Smooth muscle cell (in vitro differentiated cells): ENCODE measurements at regions not wholly inside any gene's neighbourhood (a gene's known extent, or its start where the extent isn't known, plus 50 kb on each side); places are given as distances from the start of the nearest gene placed in this dataset.
A peak's percentile ranks its signal among the peaks of the same experiment; 100 is the strongest.

ENCODE experiments used
- DNase-seq: peaks from one replicate; lab custom pipeline; 2025; ENCODE audit not compliant: unreplicated experiment; lab: John Stamatoyannopoulos, UW
- H2AFZ ChIP-seq: fragments of 200-600 bp; sonication (generic); 2 replicates; pipeline ENCODE4 v1.6.0; 2016; ENCODE audit warnings: antibody characterized with exemption, low read depth, mild to moderate bottlenecking
- H3F3A ChIP-seq: fragments of 200-600 bp; sonication (generic); 2 replicates; pipeline ENCODE4 v1.6.0; 2017; ENCODE audit warnings: antibody characterized with exemption, low read depth
- H3K27ac ChIP-seq: fragments of 200-600 bp; sonication (generic); 2 replicates; pipeline ENCODE4 v1.5.1; 2016; ENCODE audit warnings: low read depth, mild to moderate bottlenecking
- H3K27me3 ChIP-seq: fragments of 200-600 bp; sonication (generic); 2 replicates; pipeline ENCODE4 v1.6.1; 2016; ENCODE audit warnings: low read depth, mild to moderate bottlenecking
- H3K36me3 ChIP-seq: fragments of 200-600 bp; sonication (generic); 2 replicates; pipeline ENCODE4 v1.5.1; 2016; ENCODE audit warnings: low read depth
- H3K4me1 ChIP-seq: fragments of 200-600 bp; sonication (generic); 2 replicates; pipeline ENCODE4 v1.5.1; 2016; ENCODE audit warnings: low read depth
- H3K4me2 ChIP-seq: fragments of 200-600 bp; sonication (generic); 2 replicates; pipeline ENCODE4 v1.6.0; 2016; ENCODE audit warnings: mild to moderate bottlenecking
- H3K4me3 ChIP-seq: fragments of 200-600 bp; sonication (generic); 2 replicates; pipeline ENCODE4 v1.5.1; 2016; ENCODE audit warnings: mild to moderate bottlenecking
- H3K79me2 ChIP-seq: fragments of 200-600 bp; sonication (generic); 2 replicates; pipeline ENCODE4 v1.6.0; 2016; ENCODE audit warnings: low read depth, mild to moderate bottlenecking
- H3K9ac ChIP-seq: fragments of 200-600 bp; sonication (generic); 2 replicates; pipeline ENCODE4 v1.6.0; 2016; ENCODE audit warnings: low read depth
- H3K9me3 ChIP-seq: fragments of 200-600 bp; sonication (generic); replicated peaks from 2 replicates; pipeline ENCODE4 v1.5.1; 2016; ENCODE audit warnings: low read depth
- H4K20me1 ChIP-seq: fragments of 200-600 bp; sonication (generic); 2 replicates; pipeline ENCODE4 v1.6.0; 2016; ENCODE audit warnings: low read depth
- WGBS: methylation state at CpG from one replicate; pipeline ENCODE4 v1.1.7; 2016; ENCODE audit warnings: low lambda C conversion rate; 5-methylcytosine and 5-hydroxymethylcytosine counted together
- TF ChIP-seq, protein P1 (sequence below): fragments of 200-600 bp; sonication (generic); IDR thresholded peaks from 2 replicates; pipeline ENCODE4 v1.5.1; 2017; ENCODE audit warnings: borderline replicate concordance, mild to moderate bottlenecking, antibody characterized with exemption; ENCODE audit not compliant: insufficient read depth, poor library complexity, severe bottlenecking

DNA sequence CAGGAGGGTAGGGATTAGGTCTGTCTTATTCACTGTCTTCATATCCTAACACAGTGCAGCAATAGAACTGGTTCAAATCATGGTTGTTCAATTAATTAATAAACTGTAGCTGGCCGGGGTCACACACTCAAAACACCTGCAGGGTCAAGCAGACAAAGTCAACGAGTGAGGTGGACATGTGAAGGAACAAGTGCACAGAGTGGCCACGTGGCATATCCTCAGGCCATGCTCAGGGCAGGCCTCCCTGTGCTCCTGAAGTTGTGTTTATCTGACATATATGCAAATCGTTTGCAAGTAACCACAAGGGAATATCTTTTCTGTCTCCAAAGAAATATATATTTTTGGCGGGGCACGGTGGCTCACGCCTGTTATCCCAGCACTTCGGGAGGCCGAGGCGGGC, 98.5 kb upstream of the ZMIZ1 start:
- Histone ChIP-seq H3K27ac (no peak overlapping the region), H3K9ac (no peak overlapping the region), H3K9me3 (no peaks in the 10 kb centered on the region), H2AFZ (no peak overlapping the region), H4K20me1 (no peaks in the 10 kb centered on the region), H3K36me3 (no peaks in the 10 kb centered on the region), H3K27me3 (no peaks in the 10 kb centered on the region), H3K4me1 (peaks cover 20% of the 10 kb centered on the region), H3K4me3 (no peak overlapping the region), H3F3A (no peaks in the 10 kb centered on the region), H3K4me2 (no peak overlapping the region), H3K79me2 (no peaks in the 10 kb centered on the region)
- TF ChIP-seq, protein P1, sequence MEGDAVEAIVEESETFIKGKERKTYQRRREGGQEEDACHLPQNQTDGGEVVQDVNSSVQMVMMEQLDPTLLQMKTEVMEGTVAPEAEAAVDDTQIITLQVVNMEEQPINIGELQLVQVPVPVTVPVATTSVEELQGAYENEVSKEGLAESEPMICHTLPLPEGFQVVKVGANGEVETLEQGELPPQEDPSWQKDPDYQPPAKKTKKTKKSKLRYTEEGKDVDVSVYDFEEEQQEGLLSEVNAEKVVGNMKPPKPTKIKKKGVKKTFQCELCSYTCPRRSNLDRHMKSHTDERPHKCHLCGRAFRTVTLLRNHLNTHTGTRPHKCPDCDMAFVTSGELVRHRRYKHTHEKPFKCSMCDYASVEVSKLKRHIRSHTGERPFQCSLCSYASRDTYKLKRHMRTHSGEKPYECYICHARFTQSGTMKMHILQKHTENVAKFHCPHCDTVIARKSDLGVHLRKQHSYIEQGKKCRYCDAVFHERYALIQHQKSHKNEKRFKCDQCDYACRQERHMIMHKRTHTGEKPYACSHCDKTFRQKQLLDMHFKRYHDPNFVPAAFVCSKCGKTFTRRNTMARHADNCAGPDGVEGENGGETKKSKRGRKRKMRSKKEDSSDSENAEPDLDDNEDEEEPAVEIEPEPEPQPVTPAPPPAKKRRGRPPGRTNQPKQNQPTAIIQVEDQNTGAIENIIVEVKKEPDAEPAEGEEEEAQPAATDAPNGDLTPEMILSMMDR: no peak
- WGBS: 93% methylated on average over 10 of the region's 10 CpGs
- DNase-seq: no peak

DNA sequence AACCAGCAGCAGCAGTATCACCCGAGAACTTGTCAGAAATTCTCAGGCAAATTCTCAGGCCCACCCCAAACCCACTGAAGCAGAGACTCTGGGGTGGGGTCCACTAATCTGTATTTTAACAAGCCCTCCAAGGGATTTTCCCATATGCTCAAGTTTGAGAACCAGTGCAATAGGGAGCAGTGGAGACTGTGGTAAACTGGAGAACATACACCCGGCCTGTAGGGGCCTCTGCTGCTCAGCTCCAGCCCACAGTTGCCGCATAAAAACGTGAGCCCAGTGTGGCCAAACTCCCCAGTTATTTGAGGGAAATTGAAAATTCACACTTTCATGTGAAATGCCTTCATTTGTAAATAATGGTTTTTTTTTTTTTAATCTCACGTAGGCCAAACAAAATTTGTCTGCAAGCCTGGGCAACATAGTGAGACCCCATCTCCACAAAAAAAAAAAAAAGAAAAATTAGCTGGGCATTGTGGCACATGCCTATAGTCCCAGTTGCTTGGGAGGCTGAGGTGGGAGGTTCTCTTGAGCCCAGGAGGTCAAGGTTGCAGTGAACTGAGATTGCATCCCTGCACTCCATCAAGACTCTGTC, 97.6 kb upstream of the ZMIZ1 start:
- no peak overlapping the region for H3K27ac ChIP-seq
- no peak overlapping the region for H3K9ac ChIP-seq
- H3K4me2 ChIP-seq: no peak overlapping the region
- H3K27me3 ChIP-seq: no peaks in the 10 kb centered on the region
- TF ChIP-seq, protein P1: no peak
- H3K79me2 ChIP-seq: no peaks in the 10 kb centered on the region
- H3K4me1 ChIP-seq: peaks cover 16% of the 10 kb centered on the region
- 98% methylated on average over 5 of the region's 5 CpGs for WGBS
- H3K9me3 ChIP-seq: no peaks in the 10 kb centered on the region
- no peaks in the 10 kb centered on the region for H3K36me3 ChIP-seq
- no peak overlapping the region for H3K4me3 ChIP-seq
- no peaks in the 10 kb centered on the region for H3F3A ChIP-seq
- DNase-seq: no peak
- no peaks in the 10 kb centered on the region for H4K20me1 ChIP-seq
- H2AFZ ChIP-seq: no peak overlapping the region

DNA sequence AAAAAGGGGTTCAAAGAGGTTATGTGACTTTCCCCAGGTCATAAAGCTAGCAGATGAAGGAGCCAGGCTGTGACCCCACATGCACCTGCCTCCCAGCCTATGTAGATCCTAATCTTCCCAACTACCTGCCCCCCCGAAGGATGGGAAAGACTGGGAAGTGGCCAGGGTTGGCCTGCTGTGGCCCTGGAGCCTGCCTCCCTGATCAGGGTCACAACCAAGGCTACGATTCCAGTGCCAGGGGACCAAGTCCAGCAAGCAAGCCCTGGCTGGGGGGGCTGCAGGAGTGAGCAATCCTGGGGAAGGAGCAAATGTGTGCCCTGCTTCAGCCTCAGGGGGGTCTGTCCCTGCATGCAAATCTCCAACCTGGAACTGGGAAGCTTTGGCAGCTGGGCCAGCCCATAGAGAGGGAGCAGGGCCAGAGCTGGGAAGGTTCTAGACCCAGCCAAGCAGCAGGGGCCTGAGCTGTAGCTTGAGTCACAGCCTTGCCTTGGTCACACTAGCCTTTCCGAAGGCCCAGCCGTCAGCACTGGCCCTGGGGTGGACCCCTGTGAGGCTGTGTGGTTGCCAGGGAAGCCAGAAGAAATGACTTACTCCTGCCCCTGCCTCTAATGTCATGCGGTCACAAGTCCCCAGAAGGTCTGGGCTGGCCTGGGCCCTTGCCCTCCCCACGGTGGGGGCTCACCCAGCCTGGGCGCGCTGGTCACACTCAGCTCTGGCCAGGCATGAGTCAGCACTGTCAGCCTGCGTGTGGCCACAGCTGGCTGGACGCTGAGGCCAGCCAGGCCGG, 96.4 kb upstream of the ZMIZ1 start:
- H3K27ac ChIP-seq: peak overlapping the region; percentile 100
- H3K9me3 ChIP-seq: no peaks in the 10 kb centered on the region
- DNase-seq: peak; percentile 51
- no peaks in the 10 kb centered on the region for H3F3A ChIP-seq
- H3K4me2 ChIP-seq: peak overlapping the region; percentile 92
- no peak overlapping the region for H3K4me3 ChIP-seq
- H3K79me2 ChIP-seq: no peaks in the 10 kb centered on the region
- no peaks in the 10 kb centered on the region for H3K36me3 ChIP-seq
- peaks cover 16% of the 10 kb centered on the region for H3K4me1 ChIP-seq
- H3K9ac ChIP-seq: peak overlapping the region; percentile 97
- H2AFZ ChIP-seq: no peak overlapping the region
- no peaks in the 10 kb centered on the region for H3K27me3 ChIP-seq
- 20% methylated on average over 11 of the region's 11 CpGs for WGBS
- H4K20me1 ChIP-seq: no peaks in the 10 kb centered on the region
- TF ChIP-seq, protein P1: no peak
